Cardiac muscle cell (in vitro differentiated cells and primary cell): ENCODE measurements at regions not wholly inside any gene's neighbourhood (a gene's known extent, or its start where the extent isn't known, plus 50 kb on each side); places are given as distances from the start of the nearest gene placed in this dataset.

Source experiments
- DNase-seq, 2 donors: peaks; one replicate each; pipeline versions ENCODE4 v3.0.0 to v3.0.0-alpha.2; 2010 to 2017; ENCODE audit warnings: low read depth in 1 of 2, low spot score in 1 of 2
- H3K27ac ChIP-seq: fragments of 200-600 bp; sonication (generic); 2 replicates; pipeline ENCODE4 v1.5.1; 2016
- H3K27me3 ChIP-seq: fragments of 200-600 bp; sonication (generic); 2 replicates; pipeline ENCODE4 v1.6.0; 2016; ENCODE audit warnings: control low read depth
- H3K36me3 ChIP-seq: fragments of 200-600 bp; sonication (generic); 2 replicates; pipeline ENCODE4 v1.5.1; 2016; ENCODE audit warnings: control low read depth
- H3K4me1 ChIP-seq: fragments of 200-600 bp; sonication (generic); 2 replicates; pipeline ENCODE4 v1.8.1; 2017; ENCODE audit warnings: low read depth, mild to moderate bottlenecking, mixed run types
- H3K4me3 ChIP-seq: fragments of 200-600 bp; sonication (generic); 2 replicates; pipeline ENCODE4 v1.5.1; 2016; ENCODE audit warnings: mild to moderate bottlenecking
- H3K9me3 ChIP-seq: fragments of 200-600 bp; sonication (generic); 2 replicates; pipeline ENCODE4 v1.5.1; 2017; ENCODE audit warnings: low read depth, mild to moderate bottlenecking, control low read depth
- CTCF ChIP-seq: IDR thresholded peaks from 2 replicates; pipeline ENCODE4 v1.5.1; 2012; ENCODE audit warnings: low read depth, mild to moderate bottlenecking, low read length

GRCh38 chr5:57721226-57721625, 238.6 kb upstream of the ACTBL2 start:
- H3K4me3 ChIP-seq, result no peak overlapping the region
- no peak overlapping the region for H3K27ac ChIP-seq
- no peak for TF ChIP-seq CTCF
- H3K36me3 ChIP-seq, result no peaks in the 10 kb centered on the region
- no peaks in the 10 kb centered on the region for H3K27me3 ChIP-seq
- no peaks in the 10 kb centered on the region for H3K4me1 ChIP-seq
- no peaks in the 10 kb centered on the region for H3K9me3 ChIP-seq
- no peak for DNase-seq

GRCh38 chr5:57720656-57721055, 238.0 kb upstream of the ACTBL2 start:
- Histone ChIP-seq H3K36me3 (no peaks in the 10 kb centered on the region), H3K27ac (no peak overlapping the region), H3K27me3 (no peaks in the 10 kb centered on the region), H3K4me1 (no peaks in the 10 kb centered on the region), H3K4me3 (no peak overlapping the region), H3K9me3 (no peaks in the 10 kb centered on the region)
- no peak for TF ChIP-seq CTCF
- no peak for DNase-seq

GRCh38 chr5:57719216-57719615, 236.6 kb upstream of the ACTBL2 start:
- no peak for TF ChIP-seq CTCF

GRCh38 chr5:57718155-57718554, 235.5 kb upstream of the ACTBL2 start:
- H3K27ac ChIP-seq, result no peak overlapping the region
- H3K36me3 ChIP-seq, result no peaks in the 10 kb centered on the region
- H3K4me1 ChIP-seq, result no peaks in the 10 kb centered on the region
- H3K4me3 ChIP-seq, result no peak overlapping the region
- no peaks in the 10 kb centered on the region for H3K27me3 ChIP-seq
- no peak for TF ChIP-seq CTCF
- peak in 1 of 2 donors; percentile 34 for DNase-seq
- H3K9me3 ChIP-seq, result no peaks in the 10 kb centered on the region

More at GRCh38 chr5:57719216-57719615, 236.6 kb upstream of the ACTBL2 start:
- Histone ChIP-seq H3K36me3 (no peaks in the 10 kb centered on the region), H3K27me3 (no peaks in the 10 kb centered on the region), H3K27ac (no peak overlapping the region), H3K4me3 (no peak overlapping the region), H3K9me3 (no peaks in the 10 kb centered on the region), H3K4me1 (no peaks in the 10 kb centered on the region)
- DNase-seq, result no peak

- no peaks in the 10 kb centered on the region for H3K27me3 ChIP-seq
- no peak overlapping the region for H3K27ac ChIP-seq
- H3K36me3 ChIP-seq, result no peaks in the 10 kb centered on the region
- no peak overlapping the region for H3K4me3 ChIP-seq
- no peak for DNase-seq
- H3K9me3 ChIP-seq, result no peaks in the 10 kb centered on the region
- no peaks in the 10 kb centered on the region for H3K4me1 ChIP-seq
- no peak for TF ChIP-seq CTCF
These were observed 234.9 kb upstream of the ACTBL2 start for GRCh38 chr5:57717555-57717954.

- Histone ChIP-seq H3K4me1 (no peaks in the 10 kb centered on the region), H3K27ac (no peak overlapping the region), H3K27me3 (no peaks in the 10 kb centered on the region), H3K36me3 (no peaks in the 10 kb centered on the region), H3K4me3 (no peak overlapping the region), H3K9me3 (no peaks in the 10 kb centered on the region)
- TF ChIP-seq CTCF, result no peak
- no peak for DNase-seq
These were observed 234.1 kb upstream of the ACTBL2 start for GRCh38 chr5:57716661-57717060.
